ENCODE measurements at regions not wholly inside any gene's neighbourhood (a gene's known extent, or its start where the extent isn't known, plus 50 kb on each side); places are given as distances from the start of the nearest gene placed in this dataset.
"Not testable (repeated sequence)": the region's sequence is repeated elsewhere in the genome, so short reads cannot be mapped to it uniquely, and the experiment has no call there.

- Histone ChIP-seq H3K4me3 (ENCODE audit: low read depth in 1 of 2, low read length in 2 of 2) (no peak overlapping the region), H3K9me3 (ENCODE audit: control insufficient read depth in 1 of 2, low read length in 2 of 2) (no peaks in the 10 kb centered on the region), H3K36me3 (ENCODE audit: control insufficient read depth in 1 of 2, insufficient read depth in 2 of 2, low read length in 2 of 2) (no peaks in the 10 kb centered on the region), H3K9ac (ENCODE audit: low read depth in 1 of 2, low read length in 2 of 2) (no peak overlapping the region), H3K27ac (ENCODE audit: low read depth, low read length) (no peak overlapping the region), H3K27me3 (ENCODE audit: control insufficient read depth in 1 of 2, insufficient read depth in 2 of 2, low read length in 2 of 2) (no peaks in the 10 kb centered on the region), H3K4me1 (ENCODE audit: control insufficient read depth in 1 of 2, insufficient read depth in 2 of 2, low read length in 2 of 2) (peaks cover 0 to 8% of the 10 kb centered on the region in 2 donors)
Observed at GRCh38 chr6:126195625-126196236, 144.2 kb upstream of the CENPW start.

GRCh38 chr6:126198631-126199030 lies 141.3 kb upstream of the CENPW start:
- Histone ChIP-seq H3K9ac (ENCODE audit: low read depth in 1 of 2, low read length in 2 of 2) (no peak overlapping the region), H3K4me1 (ENCODE audit: control insufficient read depth in 1 of 2, insufficient read depth in 2 of 2, low read length in 2 of 2) (peaks cover 0 to 8% of the 10 kb centered on the region in 2 donors), H3K27ac (ENCODE audit: low read depth, low read length) (no peak overlapping the region)

GRCh38 chr6:126199466-126199865 lies 140.4 kb upstream of the CENPW start:
- Histone ChIP-seq H3K36me3 (ENCODE audit: control insufficient read depth in 1 of 2, insufficient read depth in 2 of 2, low read length in 2 of 2) (no peaks in the 10 kb centered on the region), H3K4me3 (ENCODE audit: low read depth in 1 of 2, low read length in 2 of 2) (no peak overlapping the region), H3K27ac (ENCODE audit: low read depth, low read length) (no peak overlapping the region), H3K9me3 (ENCODE audit: control insufficient read depth in 1 of 2, low read length in 2 of 2) (no peaks in the 10 kb centered on the region), H3K27me3 (ENCODE audit: control insufficient read depth in 1 of 2, insufficient read depth in 2 of 2, low read length in 2 of 2) (no peaks in the 10 kb centered on the region), H3K9ac (ENCODE audit: low read depth in 1 of 2, low read length in 2 of 2) (no peak overlapping the region), H3K4me1 (ENCODE audit: control insufficient read depth in 1 of 2, insufficient read depth in 2 of 2, low read length in 2 of 2) (peaks cover 0 to 8% of the 10 kb centered on the region in 2 donors)

More at GRCh38 chr6:126198631-126199030, 141.3 kb upstream of the CENPW start:
- no peaks in the 10 kb centered on the region for H3K27me3 ChIP-seq (ENCODE audit: control insufficient read depth in 1 of 2, insufficient read depth in 2 of 2, low read length in 2 of 2)
- no peaks in the 10 kb centered on the region for H3K9me3 ChIP-seq (ENCODE audit: control insufficient read depth in 1 of 2, low read length in 2 of 2)
- no peak overlapping the region for H3K4me3 ChIP-seq (ENCODE audit: low read depth in 1 of 2, low read length in 2 of 2)
- no peaks in the 10 kb centered on the region for H3K36me3 ChIP-seq (ENCODE audit: control insufficient read depth in 1 of 2, insufficient read depth in 2 of 2, low read length in 2 of 2)

GRCh38 chr6:126202707-126203106 lies 137.2 kb upstream of the CENPW start:
- H3K4me1 ChIP-seq (ENCODE audit: control insufficient read depth in 1 of 2, insufficient read depth in 2 of 2, low read length in 2 of 2): peaks cover 0 to 4% of the 10 kb centered on the region in 2 donors
- H3K9ac ChIP-seq (ENCODE audit: low read depth in 1 of 2, low read length in 2 of 2): no peak overlapping the region
- H3K4me3 ChIP-seq (ENCODE audit: low read depth in 1 of 2, low read length in 2 of 2): no peak overlapping the region
- H3K9me3 ChIP-seq (ENCODE audit: control insufficient read depth in 1 of 2, low read length in 2 of 2): no peaks in the 10 kb centered on the region
- no peak overlapping the region for H3K27ac ChIP-seq (ENCODE audit: low read depth, low read length)
- no peaks in the 10 kb centered on the region for H3K27me3 ChIP-seq (ENCODE audit: control insufficient read depth in 1 of 2, insufficient read depth in 2 of 2, low read length in 2 of 2)
- H3K36me3 ChIP-seq (ENCODE audit: control insufficient read depth in 1 of 2, insufficient read depth in 2 of 2, low read length in 2 of 2): no peaks in the 10 kb centered on the region

GRCh38 chr6:126204126-126204525 lies 135.8 kb upstream of the CENPW start:
- no peak overlapping the region for H3K4me3 ChIP-seq (ENCODE audit: low read depth in 1 of 2, low read length in 2 of 2)
- H3K9me3 ChIP-seq (ENCODE audit: control insufficient read depth in 1 of 2, low read length in 2 of 2): no peaks in the 10 kb centered on the region
- no peaks in the 10 kb centered on the region for H3K36me3 ChIP-seq (ENCODE audit: control insufficient read depth in 1 of 2, insufficient read depth in 2 of 2, low read length in 2 of 2)
- H3K9ac ChIP-seq (ENCODE audit: low read depth in 1 of 2, low read length in 2 of 2): no peak overlapping the region
- H3K4me1 ChIP-seq (ENCODE audit: control insufficient read depth in 1 of 2, insufficient read depth in 2 of 2, low read length in 2 of 2): peaks cover 0 to 4% of the 10 kb centered on the region in 2 donors
- H3K27me3 ChIP-seq (ENCODE audit: control insufficient read depth in 1 of 2, insufficient read depth in 2 of 2, low read length in 2 of 2): no peaks in the 10 kb centered on the region
- H3K27ac ChIP-seq (ENCODE audit: low read depth, low read length): no peak overlapping the region

- Histone ChIP-seq H3K27ac (ENCODE audit: low read depth, low read length) (no peak overlapping the region), H3K9ac (ENCODE audit: low read depth in 1 of 2, low read length in 2 of 2) (no peak overlapping the region), H3K27me3 (ENCODE audit: control insufficient read depth in 1 of 2, insufficient read depth in 2 of 2, low read length in 2 of 2) (no peaks in the 10 kb centered on the region), H3K4me1 (ENCODE audit: control insufficient read depth in 1 of 2, insufficient read depth in 2 of 2, low read length in 2 of 2) (peaks cover 0 to 4% of the 10 kb centered on the region in 2 donors), H3K9me3 (ENCODE audit: control insufficient read depth in 1 of 2, low read length in 2 of 2) (no peaks in the 10 kb centered on the region), H3K36me3 (ENCODE audit: control insufficient read depth in 1 of 2, insufficient read depth in 2 of 2, low read length in 2 of 2) (no peaks in the 10 kb centered on the region), H3K4me3 (ENCODE audit: low read depth in 1 of 2, low read length in 2 of 2) (no peak overlapping the region)
Observed at GRCh38 chr6:126204598-126204997, 135.3 kb upstream of the CENPW start.

- no peak overlapping the region for H3K9ac ChIP-seq (ENCODE audit: low read depth in 1 of 2, low read length in 2 of 2)
- no peak overlapping the region for H3K4me3 ChIP-seq (ENCODE audit: low read depth in 1 of 2, low read length in 2 of 2)
- H3K27ac ChIP-seq (ENCODE audit: low read depth, low read length): no peak overlapping the region
- no peaks in the 10 kb centered on the region for H3K27me3 ChIP-seq (ENCODE audit: control insufficient read depth in 1 of 2, insufficient read depth in 2 of 2, low read length in 2 of 2)
- H3K9me3 ChIP-seq (ENCODE audit: control insufficient read depth in 1 of 2, low read length in 2 of 2): no peaks in the 10 kb centered on the region
- peaks cover 0 to 4% of the 10 kb centered on the region in 2 donors for H3K4me1 ChIP-seq (ENCODE audit: control insufficient read depth in 1 of 2, insufficient read depth in 2 of 2, low read length in 2 of 2)
- H3K36me3 ChIP-seq (ENCODE audit: control insufficient read depth in 1 of 2, insufficient read depth in 2 of 2, low read length in 2 of 2): no peaks in the 10 kb centered on the region
Observed at GRCh38 chr6:126206504-126207246, 133.2 kb upstream of the CENPW start.

- H3K4me1 ChIP-seq (ENCODE audit: control insufficient read depth in 1 of 2, insufficient read depth in 2 of 2, low read length in 2 of 2): no peaks in the 10 kb centered on the region
- no peaks in the 10 kb centered on the region for H3K9me3 ChIP-seq (ENCODE audit: control insufficient read depth in 1 of 2, low read length in 2 of 2)
- no peak overlapping the region for H3K4me3 ChIP-seq (ENCODE audit: low read depth in 1 of 2, low read length in 2 of 2)
- H3K27me3 ChIP-seq (ENCODE audit: control insufficient read depth in 1 of 2, insufficient read depth in 2 of 2, low read length in 2 of 2): no peaks in the 10 kb centered on the region
- H3K36me3 ChIP-seq (ENCODE audit: control insufficient read depth in 1 of 2, insufficient read depth in 2 of 2, low read length in 2 of 2): no peaks in the 10 kb centered on the region
- no peak overlapping the region for H3K27ac ChIP-seq (ENCODE audit: low read depth, low read length)
- H3K9ac ChIP-seq (ENCODE audit: low read depth in 1 of 2, low read length in 2 of 2): no peak overlapping the region
Observed at GRCh38 chr6:126210398-126211075, 129.4 kb upstream of the CENPW start.

- H3K27me3 ChIP-seq (ENCODE audit: control insufficient read depth in 1 of 2, insufficient read depth in 2 of 2, low read length in 2 of 2): no peaks in the 10 kb centered on the region
- peaks cover 0 to 4% of the 10 kb centered on the region in 2 donors for H3K9me3 ChIP-seq (ENCODE audit: control insufficient read depth in 1 of 2, low read length in 2 of 2)
- H3K4me3 ChIP-seq (ENCODE audit: low read depth in 1 of 2, low read length in 2 of 2): no peak overlapping the region
- no peaks in the 10 kb centered on the region for H3K36me3 ChIP-seq (ENCODE audit: control insufficient read depth in 1 of 2, insufficient read depth in 2 of 2, low read length in 2 of 2)
- H3K4me1 ChIP-seq (ENCODE audit: control insufficient read depth in 1 of 2, insufficient read depth in 2 of 2, low read length in 2 of 2): no peaks in the 10 kb centered on the region
- no peak overlapping the region for H3K9ac ChIP-seq (ENCODE audit: low read depth in 1 of 2, low read length in 2 of 2)
- H3K27ac ChIP-seq (ENCODE audit: low read depth, low read length): no peak overlapping the region
Observed at GRCh38 chr6:126217497-126217896, 122.4 kb upstream of the CENPW start.

- H3K4me1 ChIP-seq (ENCODE audit: control insufficient read depth in 1 of 2, insufficient read depth in 2 of 2, low read length in 2 of 2); H3K9me3 ChIP-seq (ENCODE audit: control insufficient read depth in 1 of 2, low read length in 2 of 2); H3K27me3 ChIP-seq (ENCODE audit: control insufficient read depth in 1 of 2, insufficient read depth in 2 of 2, low read length in 2 of 2); H3K36me3 ChIP-seq (ENCODE audit: control insufficient read depth in 1 of 2, insufficient read depth in 2 of 2, low read length in 2 of 2); H3K9ac ChIP-seq (ENCODE audit: low read depth in 1 of 2, low read length in 2 of 2); H3K27ac ChIP-seq (ENCODE audit: low read depth, low read length); H3K4me3 ChIP-seq (ENCODE audit: low read depth in 1 of 2, low read length in 2 of 2): not testable (repeated sequence)
Observed at GRCh38 chr6:126220901-126221300, 119.0 kb upstream of the CENPW start.
